HK-2 (cell line): ENCODE measurements at regions not wholly inside any gene's neighbourhood (a gene's known extent, or its start where the extent isn't known, plus 50 kb on each side); places are given as distances from the start of the nearest gene placed in this dataset.
"Not testable (repeated sequence)": the region's sequence is repeated elsewhere in the genome, so short reads cannot be mapped to it uniquely, and the experiment has no call there.

ENCODE experiments used
- DNase-seq: peaks from one replicate; pipeline ENCODE4 v3.0.0-alpha.2; 2018; ENCODE audit not compliant: unreplicated experiment

DNA sequence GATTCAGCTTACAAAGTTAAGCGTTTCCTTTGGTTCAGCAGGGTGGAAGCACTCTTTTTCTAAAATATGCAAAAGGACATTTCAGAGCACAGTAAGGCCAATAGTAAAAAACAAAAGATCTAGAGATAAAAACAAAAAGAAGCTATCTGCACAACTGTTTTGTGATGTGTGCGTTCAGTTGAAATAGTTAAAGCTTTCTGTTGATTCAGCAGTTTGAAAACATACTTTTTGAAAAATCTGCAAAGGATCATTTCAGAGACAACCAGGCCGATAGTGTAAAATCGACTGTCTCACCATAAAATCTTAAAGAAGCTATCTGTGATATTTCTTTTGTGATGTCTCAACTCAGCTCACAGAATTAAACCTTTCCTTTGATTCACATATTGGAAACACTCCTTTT is 300.0 kb upstream of the ALG10B start:
- no peak for DNase-seq

DNA sequence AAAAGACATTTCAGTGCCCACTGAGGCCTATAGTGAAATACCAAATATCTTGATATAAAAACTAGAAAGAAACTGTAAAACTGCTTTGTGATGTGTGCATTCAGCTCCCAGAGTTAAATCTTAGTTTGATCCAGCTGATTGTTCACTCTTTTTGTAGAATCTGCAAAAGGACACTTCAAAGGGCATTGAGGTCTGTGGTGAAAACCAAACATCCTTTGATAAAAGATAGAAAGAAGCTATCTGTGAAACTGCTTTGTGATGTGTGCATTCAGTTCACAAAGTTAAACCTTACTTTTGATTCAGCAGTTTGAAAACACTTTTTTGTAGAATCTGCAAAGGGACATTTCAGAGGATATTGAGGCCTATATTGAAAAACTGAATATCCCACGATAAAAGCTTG is 290.7 kb upstream of the ALG10B start:
- DNase-seq, result no peak

DNA sequence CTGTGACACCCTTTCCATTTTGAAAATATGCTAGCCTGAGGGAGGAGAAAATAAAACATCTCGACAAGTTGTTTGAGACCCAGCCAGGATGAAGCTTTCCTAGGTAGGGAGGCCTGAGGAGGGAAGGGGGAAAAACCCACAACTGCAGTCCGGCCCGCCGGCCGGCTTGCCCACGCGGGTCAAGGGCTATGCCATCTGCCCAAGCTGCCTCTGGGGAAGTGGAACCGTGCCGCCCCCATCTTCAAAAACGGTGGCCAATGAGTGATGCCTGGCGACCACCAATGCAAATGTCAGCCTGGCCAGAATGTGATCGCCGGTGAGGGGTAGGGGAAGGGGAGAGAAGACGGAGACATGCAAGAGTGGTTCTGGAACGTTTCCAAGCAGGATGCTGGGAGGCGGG is 263.5 kb upstream of the ALG10B start:
- DNase-seq, result no peak

DNA sequence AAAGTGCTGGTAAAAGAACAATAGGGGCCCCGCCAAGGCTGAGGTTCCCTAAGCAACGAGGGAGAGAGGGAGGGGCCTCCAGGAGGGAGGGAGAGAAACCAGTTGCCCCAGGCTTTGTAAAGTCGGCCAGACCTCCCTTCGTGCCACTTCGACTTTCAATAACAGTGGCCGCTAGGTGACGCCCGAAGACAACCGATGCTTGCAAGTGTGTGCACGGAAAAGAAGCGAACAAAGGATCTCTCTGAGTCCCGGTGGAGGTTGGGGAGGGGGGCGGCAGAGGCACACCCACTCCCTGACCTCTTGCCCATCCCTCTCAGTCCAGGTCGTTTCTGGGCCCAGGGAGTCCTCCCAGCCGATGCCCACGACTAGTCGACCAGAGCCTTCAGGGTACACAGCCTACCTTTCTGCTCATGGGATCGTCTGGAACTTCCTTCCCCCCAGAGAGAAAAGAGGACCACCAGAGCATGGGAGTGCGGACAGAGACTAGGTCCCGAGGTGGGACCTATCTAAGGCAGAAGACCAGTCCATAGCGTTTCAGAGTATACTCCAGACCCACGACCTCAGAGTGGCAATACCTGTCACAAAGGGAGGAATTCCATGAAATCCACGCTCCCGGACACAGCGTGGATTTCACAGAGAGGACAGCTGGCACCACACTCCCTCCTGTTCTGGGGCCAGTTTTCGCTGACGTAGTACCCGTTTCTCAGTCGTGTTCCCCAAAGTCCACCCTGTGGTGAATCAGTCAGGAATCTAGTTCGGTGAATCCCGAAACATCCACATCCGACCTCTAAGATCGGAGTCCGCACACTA is 262.7 kb upstream of the ALG10B start:
- DNase-seq, result peak; percentile 73

DNA sequence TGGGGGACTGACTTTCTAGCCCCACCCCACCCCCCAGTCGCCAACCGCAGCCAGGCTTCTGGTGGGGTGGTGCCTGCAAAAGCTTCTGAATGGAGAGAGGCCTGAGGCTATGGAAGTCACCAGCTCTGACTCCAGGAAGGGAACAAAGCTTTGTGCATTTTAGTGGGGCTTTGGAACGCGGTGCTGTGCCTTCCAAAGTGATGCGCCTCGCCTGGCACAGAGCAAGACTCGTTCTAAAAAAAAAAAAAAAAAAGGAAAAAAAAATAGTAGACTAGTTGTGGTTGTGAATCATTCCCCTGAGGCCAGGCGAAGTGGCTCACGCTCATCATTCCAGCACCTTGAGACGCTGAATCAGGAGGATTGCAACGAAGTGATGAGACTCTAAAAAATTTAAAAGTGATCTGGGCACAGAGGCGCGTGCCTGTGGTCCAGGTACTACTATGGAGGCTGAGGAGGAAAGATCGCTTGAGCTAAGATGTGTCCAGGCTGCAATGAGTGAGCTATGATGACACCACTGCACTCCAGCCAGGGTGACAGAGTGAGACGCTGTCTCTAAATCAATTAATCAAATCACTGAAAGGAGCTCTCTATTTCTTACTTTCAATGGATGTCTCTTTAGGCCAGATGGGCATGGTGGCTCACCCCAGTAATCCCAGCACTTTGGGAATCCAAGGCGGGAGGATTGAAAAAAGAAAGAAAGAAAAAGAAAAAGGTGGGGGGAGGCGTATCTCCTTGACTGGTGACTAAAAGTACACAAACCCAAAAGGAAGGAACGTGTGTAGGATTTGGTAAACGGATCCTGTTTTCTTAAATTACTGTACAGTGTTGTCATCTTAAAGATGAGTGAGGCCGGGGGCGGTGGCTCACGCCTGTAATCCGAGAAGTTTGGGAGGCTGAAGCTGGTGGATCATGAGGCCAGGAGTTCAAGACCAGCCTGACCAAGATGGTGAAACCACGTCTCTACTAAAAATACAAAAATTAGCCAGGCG is 259.6 kb upstream of the ALG10B start:
- peak; percentile 91 for DNase-seq

DNA sequence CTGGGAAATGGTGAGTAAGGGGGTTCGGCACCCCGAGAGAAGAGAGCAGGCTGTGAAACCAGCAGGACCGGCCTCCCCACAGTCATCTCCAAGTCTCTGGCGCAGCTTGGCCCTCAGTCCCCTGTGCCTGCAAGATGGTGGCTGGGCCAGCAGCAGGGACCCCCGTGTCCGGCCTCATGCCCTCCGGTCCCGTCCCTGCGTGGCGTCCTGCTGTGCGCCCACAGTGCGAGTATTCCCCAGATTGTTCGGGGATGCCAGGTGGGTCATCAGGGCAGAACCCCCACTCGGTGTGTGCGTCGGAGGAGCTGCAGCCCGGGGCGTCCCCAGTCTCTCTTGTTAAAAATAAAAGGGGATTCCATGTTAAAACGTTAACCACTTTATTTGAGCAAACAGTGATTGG is 216.9 kb upstream of the ALG10B start:
- DNase-seq, result no peak

DNA sequence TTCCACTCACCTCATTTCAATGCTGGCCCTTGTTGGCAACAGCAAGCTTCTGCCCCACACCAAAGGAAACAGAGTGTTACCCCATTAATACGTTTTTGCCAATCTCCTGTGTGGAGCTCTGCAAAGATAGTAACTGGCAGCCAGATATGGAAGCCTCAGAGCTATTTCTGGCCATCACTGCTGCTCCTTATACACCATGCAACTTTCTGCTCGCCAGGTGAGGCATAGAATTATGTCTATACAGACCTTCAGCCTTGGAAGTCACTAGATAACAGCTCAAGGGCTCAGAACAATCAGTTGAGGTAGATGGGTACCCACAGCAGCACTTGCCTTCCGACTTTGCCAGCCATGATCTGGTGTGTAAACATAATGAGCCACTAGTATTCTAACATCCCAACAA is 214.8 kb upstream of the ALG10B start:
- DNase-seq, result no peak

DNA sequence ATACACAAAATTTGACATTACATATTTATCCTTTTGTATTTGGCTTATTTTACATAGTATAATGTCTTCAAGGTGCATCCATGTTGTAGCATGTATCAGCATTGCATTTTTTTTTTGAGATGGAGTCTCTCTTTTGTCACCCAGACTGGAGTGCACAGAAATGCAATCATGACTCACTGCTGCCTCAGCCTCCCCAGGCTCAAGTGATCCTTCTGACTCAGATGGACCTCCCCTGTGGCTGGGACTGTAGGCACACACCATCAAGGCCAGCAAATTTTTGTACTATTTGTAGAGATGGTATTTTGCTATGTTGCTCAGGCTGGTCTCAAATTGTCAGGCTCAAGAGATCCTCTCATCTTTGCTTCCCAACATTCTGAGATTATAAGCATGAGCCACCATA is 214.4 kb upstream of the ALG10B start:
- peak; percentile 35 for DNase-seq

DNA sequence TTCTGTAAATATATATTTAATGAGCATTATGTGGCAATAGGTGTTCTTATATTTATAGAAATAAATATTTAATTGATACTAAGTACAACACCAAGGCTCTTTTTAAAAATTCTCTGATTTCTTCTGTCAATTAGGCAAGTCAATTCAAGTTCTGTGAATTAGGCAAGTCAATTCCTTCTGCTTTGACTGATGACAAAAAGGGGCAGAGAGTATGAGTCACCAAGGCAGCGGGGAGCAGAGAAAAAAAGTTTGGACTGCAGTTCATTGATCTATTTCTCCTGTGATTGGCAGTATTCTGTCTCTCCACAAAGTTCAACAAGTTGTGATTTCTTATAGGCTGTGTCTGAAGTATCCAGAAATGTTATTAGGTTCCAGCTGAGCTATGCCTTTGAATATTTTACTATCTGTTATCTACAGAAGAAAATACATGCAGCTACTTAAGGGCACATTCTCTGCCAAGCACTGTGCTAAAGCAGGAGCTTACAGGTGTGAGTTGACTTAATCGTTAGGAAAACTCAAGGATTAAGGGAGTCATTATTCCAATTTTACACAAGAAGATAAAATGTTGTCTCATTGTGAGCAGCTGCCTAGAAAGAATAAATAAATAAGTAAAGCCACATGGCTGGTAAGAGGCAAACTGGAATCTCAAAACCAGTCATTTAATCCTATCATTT is 206.4 kb upstream of the ALG10B start:
- no peak for DNase-seq

DNA sequence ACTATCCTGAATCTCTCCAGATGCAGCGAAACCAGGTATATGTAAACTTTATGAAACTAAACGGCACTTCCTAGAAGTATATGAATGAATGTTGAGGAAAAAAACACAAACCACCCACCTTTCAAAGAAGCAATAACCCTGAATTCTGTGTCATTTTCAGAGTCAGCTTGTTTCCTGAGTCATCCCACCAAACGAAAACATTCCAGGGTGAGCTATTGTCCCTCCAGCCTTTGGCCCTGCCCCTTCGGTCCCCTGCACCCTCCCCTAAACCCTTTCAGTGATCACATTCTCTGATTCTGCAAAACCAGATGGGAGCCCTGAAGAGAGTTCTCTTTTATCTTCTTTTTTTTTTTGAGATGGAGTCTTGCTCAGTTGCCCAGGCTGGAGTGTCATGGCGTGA is 202.6 kb upstream of the ALG10B start:
- no peak for DNase-seq

DNA sequence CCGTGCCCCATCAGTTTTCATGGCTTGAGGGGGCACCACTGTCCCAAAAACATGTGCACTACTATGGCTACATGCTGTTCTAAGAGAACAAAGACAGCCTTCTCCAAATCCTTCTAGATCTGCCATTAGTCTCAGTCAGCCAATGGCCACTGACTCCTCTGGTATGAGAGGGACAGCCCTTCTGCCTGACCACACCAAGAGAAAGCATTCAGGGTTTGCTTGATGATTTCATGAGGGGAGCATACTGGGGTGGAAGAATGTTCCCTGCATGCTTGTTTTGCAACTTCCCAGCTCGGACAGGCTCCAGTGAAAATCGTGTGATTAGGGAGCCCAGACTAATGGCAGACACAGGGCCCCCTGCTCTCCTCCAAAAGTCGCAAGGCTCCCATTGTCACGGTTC is 199.6 kb upstream of the ALG10B start:
- no peak for DNase-seq

DNA sequence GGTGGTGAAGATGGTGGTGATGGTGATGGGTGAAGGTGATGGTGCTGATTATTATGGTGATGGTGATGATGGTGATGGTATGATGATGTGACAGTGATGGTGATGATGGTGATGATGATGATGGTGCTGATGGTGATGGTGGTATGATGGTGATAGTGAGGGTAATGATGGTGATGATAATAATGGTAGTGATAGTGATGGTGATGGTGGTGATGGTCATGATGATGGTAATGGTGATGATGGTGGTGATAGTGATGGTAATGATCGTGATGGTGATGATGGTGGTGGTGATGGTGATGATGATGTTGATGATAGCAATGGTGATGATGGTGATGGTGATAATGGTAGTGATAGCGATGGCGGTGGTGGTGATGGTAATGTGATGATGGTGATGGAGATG is 197.9 kb upstream of the ALG10B start:
- DNase-seq, result no peak

DNA sequence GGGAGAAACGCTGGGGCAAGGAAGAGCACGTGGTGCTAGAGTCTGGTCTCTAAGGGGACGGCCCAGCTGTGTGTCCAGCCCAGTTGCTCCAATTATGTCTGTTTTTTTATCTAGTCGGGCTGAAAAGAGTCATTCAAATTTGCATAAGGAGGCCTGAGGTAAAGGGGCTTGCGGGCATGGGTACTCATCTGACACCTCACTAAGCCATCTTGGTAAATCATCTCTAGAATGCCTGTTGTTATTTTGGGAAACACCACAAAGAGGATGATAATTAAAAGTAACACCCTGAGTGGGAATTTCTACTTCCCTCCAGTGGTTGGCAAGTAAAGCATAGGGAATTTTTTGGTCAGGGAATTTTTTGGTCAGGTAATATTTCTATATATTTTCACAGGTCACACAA is 196.1 kb upstream of the ALG10B start:
- no peak for DNase-seq

DNA sequence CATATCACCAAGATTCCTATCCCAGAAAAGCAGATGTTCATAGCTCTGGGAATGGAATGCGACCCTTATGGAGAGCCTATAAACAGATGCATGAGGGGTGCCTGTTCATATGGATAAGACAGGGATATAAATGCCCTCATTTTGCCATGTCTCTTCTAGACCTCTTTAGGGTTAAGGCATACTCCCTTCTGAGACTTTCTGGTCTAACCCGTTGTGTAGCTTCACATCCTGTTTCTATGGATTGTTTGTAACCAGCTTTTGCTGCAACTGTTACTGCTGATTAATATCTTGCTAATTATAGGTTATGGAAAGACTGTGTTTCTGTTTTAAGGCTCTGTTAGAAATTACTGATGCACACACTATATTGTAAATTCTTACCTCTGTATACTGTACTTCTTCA is 193.5 kb upstream of the ALG10B start:
- DNase-seq, result not testable (repeated sequence)

DNA sequence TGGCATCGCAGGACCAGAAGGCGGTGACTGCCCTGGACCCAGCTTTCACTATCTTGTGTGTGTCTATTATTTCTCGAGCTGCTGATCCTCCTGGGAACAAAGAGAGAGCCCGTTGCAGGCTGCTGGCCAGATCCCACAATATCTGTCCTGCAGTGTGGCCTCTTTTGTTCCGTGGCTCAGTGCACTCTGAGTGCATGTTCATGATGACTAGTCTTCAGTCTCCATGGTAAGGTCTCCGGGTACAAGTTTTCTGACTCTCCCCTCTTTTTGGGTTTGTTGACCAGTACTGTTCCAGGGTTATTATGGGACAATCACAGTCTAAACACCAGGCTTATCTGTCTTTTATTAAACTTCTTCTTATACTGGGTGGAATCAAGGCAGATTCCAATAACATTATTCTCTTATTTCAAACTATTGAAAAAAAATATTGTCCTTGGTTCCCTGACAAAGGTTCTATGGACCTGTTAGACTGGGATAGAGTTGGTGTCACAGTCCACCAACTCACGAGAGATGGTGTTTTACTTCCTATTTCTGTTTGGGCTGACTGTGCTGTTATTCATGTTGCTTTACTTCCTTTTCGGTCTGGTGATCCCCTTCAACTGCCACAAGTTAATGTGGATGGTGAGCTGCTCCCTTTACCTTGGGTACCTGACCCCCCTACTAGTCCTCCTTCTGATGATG is 192.9 kb upstream of the ALG10B start:
- DNase-seq, result no peak

DNA sequence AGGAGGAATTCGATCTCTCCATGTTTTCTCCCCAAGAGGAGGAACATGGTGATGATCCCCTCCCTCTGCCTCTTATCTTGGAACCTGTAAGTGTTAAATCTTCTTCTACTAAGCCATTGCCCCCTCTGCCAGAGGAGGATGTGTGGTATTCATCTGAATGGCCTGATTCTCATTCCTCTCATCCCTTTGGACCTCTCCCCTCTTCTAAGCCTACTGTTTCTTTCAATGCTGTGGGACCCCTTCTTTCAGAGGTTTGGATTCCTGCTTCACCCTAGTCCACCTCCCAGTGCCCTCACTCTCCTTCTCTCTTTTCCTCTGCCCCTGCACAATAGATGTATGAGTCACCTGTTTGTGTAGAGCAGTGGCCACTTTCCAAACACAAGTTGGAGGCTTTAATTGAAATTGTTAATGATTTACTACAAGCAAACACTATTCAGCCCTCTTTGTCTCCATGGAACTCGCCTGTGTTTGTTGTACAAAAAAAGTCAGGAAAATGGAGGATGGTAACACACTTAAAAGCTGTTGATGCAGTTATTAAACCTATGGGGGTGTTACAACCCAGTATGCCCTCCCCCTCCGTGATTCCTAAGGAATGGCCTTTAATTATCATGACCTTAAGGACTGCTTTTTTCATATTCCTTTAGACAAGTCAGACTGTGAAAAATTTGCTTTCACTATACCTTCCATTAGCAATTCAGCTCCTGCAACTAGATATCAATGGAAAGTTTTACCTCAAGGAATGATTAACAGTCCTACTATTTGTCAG is 192.1 kb upstream of the ALG10B start:
- peak; percentile 37 for DNase-seq

DNA sequence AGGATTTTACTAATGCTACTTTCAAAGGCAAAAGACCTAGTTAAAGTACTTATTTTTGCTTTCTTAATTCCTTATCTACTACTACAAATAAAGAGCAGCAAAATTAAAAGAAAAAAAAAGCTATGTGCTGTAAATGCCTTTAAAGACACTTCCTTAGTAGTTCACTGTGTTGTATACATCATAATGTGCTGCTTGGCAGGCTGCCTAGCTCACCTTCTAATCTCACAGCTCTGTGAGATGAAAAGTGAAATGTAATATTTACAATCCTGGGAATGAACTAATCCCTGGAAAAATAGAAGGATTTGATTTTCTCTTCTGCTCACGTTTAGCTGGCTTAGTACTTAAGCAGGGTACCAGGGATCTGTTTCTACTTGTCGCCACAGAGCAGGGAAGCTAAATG is 184.4 kb upstream of the ALG10B start:
- DNase-seq, result no peak

DNA sequence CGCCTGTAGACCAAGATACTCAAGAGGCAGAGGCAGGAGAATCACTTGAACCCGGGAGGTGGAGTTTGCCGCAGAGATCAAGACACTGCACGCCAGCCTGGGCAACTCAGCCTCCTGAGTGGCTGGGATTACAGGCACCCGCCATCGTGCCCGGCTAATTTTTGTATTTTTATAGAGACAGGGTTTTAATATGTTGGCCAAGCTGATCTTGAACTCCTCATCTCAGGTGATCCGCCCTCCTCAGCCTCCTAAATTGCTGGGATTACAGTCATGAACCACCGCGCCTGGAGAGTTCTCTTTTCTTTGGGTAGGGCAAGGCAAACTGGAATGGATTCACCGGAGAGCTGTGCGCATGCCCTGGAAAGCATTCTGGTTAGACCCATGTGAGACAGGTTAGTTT is 179.3 kb upstream of the ALG10B start:
- DNase-seq, result no peak

DNA sequence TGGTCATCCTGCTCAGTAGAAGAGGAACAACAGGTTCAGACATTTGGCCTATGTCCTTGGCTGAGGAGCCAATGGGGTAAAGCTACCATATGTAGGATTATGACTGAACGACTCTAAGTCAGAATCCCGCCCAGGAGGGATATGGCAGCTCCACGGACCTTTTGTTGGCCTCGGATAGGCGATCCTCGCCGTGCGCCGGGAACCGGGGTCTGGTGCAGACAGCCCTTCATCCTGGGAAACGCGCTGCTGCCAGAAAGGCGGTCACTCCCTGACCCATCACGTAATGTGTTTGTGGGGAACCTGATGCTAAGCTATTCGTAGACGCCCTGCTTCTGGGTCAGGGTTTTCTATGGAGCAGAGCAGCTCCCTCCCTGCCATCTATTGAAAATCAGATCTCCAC is 178.9 kb upstream of the ALG10B start:
- DNase-seq, result no peak

DNA sequence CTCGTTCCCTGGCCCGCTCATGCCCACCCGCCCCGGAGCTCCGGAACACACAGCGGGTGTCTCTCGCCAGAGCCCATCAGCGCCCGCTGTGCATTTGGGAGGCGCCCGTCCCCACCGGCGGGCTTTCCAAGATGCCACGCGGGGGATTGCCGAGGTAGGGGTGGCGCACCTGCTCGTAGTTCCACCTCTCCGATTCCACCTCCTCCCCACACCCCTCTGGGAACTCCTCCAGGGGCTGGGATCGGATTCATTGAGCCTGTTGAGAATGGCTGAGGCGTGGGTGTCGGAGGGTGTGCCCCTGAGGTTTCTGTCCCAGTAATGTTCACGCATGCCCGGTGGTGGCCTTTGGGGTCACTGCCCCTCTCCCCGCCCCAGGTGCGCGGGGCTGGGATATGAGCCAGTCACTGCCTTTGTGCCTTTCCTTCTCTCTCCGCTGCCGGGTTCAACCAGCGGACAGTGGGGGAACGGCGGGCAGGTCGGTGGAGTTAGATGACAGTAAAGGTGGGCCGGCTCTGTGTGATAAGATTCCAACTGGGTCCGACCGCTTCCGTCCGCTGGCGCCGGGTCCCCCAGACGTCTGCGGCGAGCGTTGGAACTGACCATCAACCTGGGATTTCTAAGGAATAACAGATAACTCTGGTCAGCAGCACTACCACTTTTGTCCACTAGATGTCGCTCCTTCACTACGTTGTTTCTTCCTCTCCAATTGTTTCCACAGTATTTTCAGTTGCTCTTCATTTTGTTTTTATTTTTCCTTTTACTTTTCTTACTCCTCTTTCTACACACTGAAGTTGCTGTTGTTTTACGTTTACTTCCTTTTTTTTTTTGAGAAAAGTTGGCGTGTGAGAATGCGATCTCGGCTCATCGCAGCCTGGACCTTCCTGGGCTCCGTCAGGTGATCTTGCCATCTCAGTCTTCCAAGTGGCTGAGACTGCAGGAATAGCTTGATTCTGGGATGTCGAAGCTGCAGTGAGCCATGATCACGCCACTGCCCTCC is 178.1 kb upstream of the ALG10B start:
- DNase-seq, result peak; percentile 79
